SJSA1 (cell line): ENCODE measurements at regions not wholly inside any gene's neighbourhood (a gene's known extent, or its start where the extent isn't known, plus 50 kb on each side); places are given as distances from the start of the nearest gene placed in this dataset.

Experiments used
- DNase-seq, 2 experiments: peaks; one replicate each; pipeline ENCODE4 v3.0.0-alpha.2; 2015 to 2020; ENCODE audit warnings: low spot score in 2 of 2, low read depth in 1 of 2
- H3K27ac ChIP-seq: fragments of 250-450 bp; sonication (Bioruptor Pico); 2 replicates; pipeline ENCODE4 v1.5.1; 2020; ENCODE audit warnings: mild to moderate bottlenecking, moderate library complexity
- H3K27me3 ChIP-seq: fragments of 250-450 bp; sonication (Bioruptor Pico); replicated peaks from 2 replicates; pipeline ENCODE4 v1.5.1; 2020; ENCODE audit warnings: mild to moderate bottlenecking, moderate library complexity
- H3K36me3 ChIP-seq: fragments of 250-450 bp; sonication (Bioruptor Pico); 2 replicates; pipeline ENCODE4 v1.5.1; 2020; ENCODE audit warnings: mild to moderate bottlenecking
- H3K4me1 ChIP-seq: fragments of 250-450 bp; sonication (Bioruptor Pico); replicated peaks from 2 replicates; pipeline ENCODE4 v1.6.1; 2021; ENCODE audit warnings: mild to moderate bottlenecking
- H3K4me3 ChIP-seq: fragments of 250-450 bp; sonication (Bioruptor Pico); 2 replicates; pipeline ENCODE4 v1.5.1; 2020; ENCODE audit warnings: mild to moderate bottlenecking
- H3K9me3 ChIP-seq: fragments of 250-450 bp; sonication (Bioruptor Pico); replicated peaks from 2 replicates; pipeline ENCODE4 v1.5.1; 2020; ENCODE audit warnings: mild to moderate bottlenecking

DNA sequence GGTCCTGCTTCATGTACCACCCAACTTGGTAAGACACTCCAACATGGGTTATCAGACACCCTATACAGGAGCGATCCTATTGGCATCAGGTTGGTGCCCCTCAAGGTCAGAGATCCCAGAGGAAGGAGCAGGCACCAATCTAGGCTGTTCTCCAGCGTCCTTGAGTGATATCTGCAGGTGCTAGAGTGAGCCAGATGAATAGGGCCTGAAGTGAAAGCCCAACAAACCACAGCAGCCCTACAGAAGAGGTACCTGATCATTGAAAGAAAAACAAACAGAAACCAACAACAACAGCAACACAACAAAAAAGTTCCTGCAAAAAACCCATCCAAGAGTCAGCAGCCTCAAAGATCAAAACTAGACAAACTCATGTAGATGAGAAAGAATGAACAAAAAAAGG is 584.8 kb downstream of the HINT1 start:
- no peak overlapping the region for H3K4me3 ChIP-seq
- H3K4me1 ChIP-seq = no peaks in the 10 kb centered on the region
- no peaks in the 10 kb centered on the region for H3K9me3 ChIP-seq
- H3K27ac ChIP-seq = no peak overlapping the region
- no peak for DNase-seq
- H3K27me3 ChIP-seq = no peaks in the 10 kb centered on the region
- no peaks in the 10 kb centered on the region for H3K36me3 ChIP-seq

DNA sequence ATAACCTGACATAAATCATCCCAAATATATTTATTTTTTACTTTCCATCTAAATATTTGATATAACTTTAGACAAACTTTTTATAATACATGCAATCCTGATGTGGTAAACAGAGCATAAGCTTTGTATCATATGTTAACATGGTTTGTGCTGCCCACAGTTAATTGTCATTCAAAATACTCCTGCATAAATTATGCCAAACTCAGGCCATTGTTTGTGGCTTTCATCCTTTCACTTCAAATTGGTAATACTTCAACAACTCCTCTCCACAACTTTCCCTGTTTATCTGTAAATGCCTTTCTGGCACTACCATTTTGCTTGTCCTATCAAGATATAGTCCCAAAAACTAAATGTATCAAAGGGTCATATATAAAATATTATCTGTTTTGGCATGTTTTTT is 586.7 kb downstream of the HINT1 start:
- Histone ChIP-seq H3K4me3 (no peak overlapping the region), H3K27ac (no peak overlapping the region), H3K36me3 (no peaks in the 10 kb centered on the region), H3K27me3 (no peaks in the 10 kb centered on the region), H3K4me1 (no peaks in the 10 kb centered on the region), H3K9me3 (no peaks in the 10 kb centered on the region)
- DNase-seq = no peak

DNA sequence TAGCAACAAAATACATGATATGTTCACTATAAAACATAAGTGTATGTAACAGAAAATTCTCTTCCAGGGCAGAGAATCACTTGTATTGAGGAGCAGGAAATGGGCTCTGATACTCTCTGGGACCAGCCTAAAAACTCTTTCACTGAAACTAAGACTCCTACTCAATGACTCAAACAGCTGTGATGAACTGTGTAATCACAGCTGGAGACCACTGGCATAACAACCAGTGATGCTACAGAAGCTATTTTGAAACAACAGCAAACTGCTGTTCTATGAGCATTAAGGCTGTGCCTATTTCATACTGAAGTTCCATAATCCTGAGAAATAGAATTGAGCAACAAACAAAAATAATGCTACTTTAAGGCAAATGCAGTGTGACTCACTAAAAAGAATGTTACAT is 594.0 kb downstream of the HINT1 start:
- Histone ChIP-seq H3K36me3 (no peaks in the 10 kb centered on the region), H3K4me3 (no peak overlapping the region), H3K4me1 (no peaks in the 10 kb centered on the region), H3K27me3 (no peaks in the 10 kb centered on the region), H3K27ac (no peak overlapping the region), H3K9me3 (no peaks in the 10 kb centered on the region)
- DNase-seq = no peak

DNA sequence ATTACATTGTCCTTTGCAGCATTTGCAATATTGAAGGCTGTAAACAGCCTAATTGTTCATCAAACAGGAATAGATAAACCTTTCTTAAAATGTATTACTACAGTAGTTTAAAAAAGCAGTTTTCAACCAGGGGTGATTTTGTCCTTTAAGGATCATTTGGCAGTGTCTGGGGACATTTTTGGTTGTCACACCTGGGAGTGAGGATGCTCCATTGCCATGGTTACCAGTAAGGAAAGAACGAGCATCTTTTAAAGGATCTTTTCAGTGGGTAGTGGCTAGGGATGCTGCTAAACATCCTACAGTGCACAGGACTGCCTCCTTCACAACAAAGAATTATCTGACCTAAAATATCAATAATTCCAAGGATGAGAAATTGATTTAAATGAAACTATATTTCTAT is 596.3 kb downstream of the HINT1 start:
- Histone ChIP-seq H3K27ac (no peak overlapping the region), H3K9me3 (no peaks in the 10 kb centered on the region; the same call in 1 of the 2 replicates), H3K4me3 (no peak overlapping the region), H3K4me1 (no peaks in the 10 kb centered on the region), H3K36me3 (no peaks in the 10 kb centered on the region), H3K27me3 (no peaks in the 10 kb centered on the region)
- no peak for DNase-seq

DNA sequence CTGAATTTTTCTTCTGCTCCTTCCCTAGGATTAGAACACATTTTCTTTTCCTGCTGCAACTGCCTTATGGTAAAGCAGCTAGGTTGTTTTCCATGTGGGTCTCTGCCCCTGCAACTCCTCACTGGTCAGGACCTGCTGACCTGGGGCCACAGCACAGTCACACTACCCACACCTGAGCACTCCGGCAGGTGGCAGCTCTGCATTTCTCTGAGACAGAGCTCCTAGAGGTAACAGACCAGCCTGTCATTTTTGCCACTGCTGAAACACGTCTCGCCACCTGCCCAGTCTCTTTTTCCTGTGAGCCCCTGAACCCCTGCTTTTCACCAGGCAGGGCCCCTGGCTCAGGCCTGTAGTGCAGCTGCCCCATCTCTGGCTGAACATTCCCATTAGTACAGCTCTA is 609.6 kb downstream of the HINT1 start:
- Histone ChIP-seq H3K4me1 (peaks cover 7% of the 10 kb centered on the region), H3K27me3 (no peaks in the 10 kb centered on the region), H3K36me3 (no peaks in the 10 kb centered on the region), H3K9me3 (no peaks in the 10 kb centered on the region), H3K4me3 (no peak overlapping the region), H3K27ac (no peak overlapping the region)
- no peak for DNase-seq

DNA sequence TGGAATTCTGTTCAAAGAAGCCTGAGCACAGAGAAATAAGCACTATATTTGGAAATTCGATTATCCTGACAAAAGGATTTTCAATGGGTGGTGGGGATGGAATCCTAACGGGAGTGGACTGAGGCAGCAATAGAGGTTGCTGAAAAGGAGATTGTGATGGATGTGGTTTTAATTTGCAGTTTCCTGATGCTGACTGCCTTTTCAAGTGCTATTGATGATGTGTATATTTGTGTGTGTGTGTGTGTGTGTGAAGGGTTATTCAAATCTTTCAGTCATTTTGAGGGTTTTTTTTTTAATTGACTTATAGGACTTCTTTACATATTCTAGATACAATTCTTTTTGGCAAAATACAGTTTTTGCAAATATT is 614.5 kb downstream of the HINT1 start:
- Histone ChIP-seq H3K27me3 (no peaks in the 10 kb centered on the region), H3K36me3 (no peaks in the 10 kb centered on the region), H3K4me1 (peaks cover 20% of the 10 kb centered on the region), H3K9me3 (no peaks in the 10 kb centered on the region), H3K27ac (peak overlapping the region; percentile 80), H3K4me3 (no peak overlapping the region)
- DNase-seq = no peak

DNA sequence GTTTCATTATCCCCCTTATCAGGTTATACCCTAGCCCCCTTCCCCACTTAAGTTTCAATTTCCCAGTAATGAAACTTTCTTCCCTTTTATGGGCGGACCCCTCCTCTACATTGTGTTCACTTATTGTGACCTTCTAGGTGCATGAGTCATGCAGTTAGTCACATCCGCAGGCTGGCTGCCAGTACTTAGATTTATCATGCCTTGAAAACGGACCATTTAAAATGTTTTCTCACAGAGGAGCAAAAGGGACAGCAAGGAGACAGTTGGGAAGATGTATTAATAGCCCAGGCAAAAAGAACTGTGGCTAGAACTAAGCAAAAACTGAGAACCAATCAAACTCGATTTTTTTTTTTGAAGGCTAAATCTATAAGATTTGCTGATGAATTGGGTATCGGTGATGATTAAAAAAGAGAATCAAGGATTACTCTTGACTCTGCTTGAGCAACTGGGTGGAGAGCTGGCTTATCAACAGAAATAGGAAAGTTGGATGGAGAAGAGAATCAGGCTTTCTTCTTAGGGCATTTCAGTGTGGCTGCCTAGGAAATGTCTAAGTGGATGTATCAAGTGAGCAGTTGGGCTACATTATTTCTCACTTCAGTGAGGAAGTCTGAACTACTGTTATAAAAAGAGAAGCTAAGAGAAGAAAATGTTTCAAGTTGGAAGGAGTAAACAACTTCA is 615.0 kb downstream of the HINT1 start:
- DNase-seq = peak; percentile 85 to 91
- H3K9me3 ChIP-seq = no peaks in the 10 kb centered on the region
- H3K27me3 ChIP-seq = no peaks in the 10 kb centered on the region
- no peaks in the 10 kb centered on the region for H3K36me3 ChIP-seq
- peaks cover 20% of the 10 kb centered on the region for H3K4me1 ChIP-seq
- peak overlapping the region; percentile 80 for H3K27ac ChIP-seq
- H3K4me3 ChIP-seq = no peak overlapping the region

DNA sequence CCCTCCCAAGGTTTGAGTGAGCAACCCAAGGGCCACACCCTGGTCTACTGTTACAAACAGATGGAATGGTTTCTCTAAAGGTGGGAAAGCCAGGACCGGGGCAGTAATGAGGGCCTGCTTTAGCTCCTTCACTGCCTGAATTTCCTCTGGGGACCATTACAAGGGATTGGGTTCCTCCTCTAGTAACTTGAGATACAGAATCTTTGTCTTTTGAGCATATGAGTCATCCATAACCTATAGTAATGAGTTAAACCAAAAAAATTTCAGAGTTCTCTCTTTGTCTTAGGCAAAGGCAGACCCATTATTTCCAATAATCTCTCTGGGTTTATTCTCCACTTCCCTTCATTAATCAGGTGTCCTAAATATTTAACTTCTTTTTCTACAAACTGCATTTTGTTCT is 618.8 kb downstream of the HINT1 start:
- Histone ChIP-seq H3K4me1 (peaks cover 32% of the 10 kb centered on the region), H3K27me3 (no peaks in the 10 kb centered on the region), H3K27ac (no peak overlapping the region), H3K4me3 (no peak overlapping the region), H3K9me3 (no peaks in the 10 kb centered on the region), H3K36me3 (no peaks in the 10 kb centered on the region)
- no peak for DNase-seq

DNA sequence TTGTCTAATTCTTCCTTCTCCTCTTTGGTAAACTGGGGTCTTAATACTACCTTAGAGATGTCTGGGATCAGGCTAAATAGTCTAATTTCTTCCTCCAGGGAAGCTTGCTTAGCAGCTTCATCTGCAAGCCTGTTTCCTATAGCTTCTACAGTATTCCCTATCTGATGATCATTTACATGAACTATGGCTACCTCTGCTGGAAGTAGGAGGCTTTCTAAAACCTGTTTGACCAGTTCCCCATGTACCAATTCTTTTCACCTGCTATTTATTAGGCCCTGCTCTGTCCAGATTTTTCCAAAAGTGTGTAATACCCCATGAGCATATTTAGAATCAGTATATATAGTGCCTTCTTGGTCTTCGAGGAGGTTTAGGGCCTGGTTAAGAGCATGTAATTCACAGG is 619.8 kb downstream of the HINT1 start:
- H3K27ac ChIP-seq = no peak overlapping the region
- peaks cover 23% of the 10 kb centered on the region for H3K4me1 ChIP-seq
- H3K27me3 ChIP-seq = no peaks in the 10 kb centered on the region
- H3K4me3 ChIP-seq = no peak overlapping the region
- H3K9me3 ChIP-seq = no peaks in the 10 kb centered on the region
- no peak for DNase-seq
- no peaks in the 10 kb centered on the region for H3K36me3 ChIP-seq

DNA sequence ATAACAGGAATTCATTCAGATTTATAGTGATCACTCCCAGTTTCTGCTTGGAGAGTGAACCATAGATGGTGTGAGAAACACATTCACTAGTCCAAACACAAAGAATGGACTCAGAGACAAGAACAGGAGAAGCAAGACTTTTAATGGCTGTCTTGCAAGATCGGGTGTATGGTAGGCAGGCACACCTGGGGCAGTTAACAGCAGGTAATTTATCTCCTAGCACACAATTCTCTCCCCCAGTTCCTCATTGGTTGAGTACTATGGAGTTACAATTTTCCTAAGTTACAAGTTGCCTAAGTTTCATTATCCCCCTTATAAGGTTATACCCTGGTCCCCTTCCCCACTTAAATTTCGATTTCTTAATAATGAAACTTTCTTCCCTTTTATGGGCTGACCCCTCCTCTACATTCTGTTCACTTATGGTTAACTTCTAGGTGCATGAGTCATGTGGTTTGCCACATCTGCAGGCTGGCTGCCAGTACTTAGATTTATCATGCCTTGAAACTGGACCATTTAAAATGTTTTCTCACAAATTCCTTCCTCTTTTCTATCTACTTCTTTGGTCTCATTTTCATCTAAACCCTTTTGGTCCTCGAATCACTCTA is 623.3 kb downstream of the HINT1 start:
- Histone ChIP-seq H3K4me1 (peaks cover 12% of the 10 kb centered on the region), H3K9me3 (no peaks in the 10 kb centered on the region), H3K36me3 (no peaks in the 10 kb centered on the region), H3K27ac (no peak overlapping the region), H3K27me3 (no peaks in the 10 kb centered on the region), H3K4me3 (no peak overlapping the region)
- DNase-seq = no peak

DNA sequence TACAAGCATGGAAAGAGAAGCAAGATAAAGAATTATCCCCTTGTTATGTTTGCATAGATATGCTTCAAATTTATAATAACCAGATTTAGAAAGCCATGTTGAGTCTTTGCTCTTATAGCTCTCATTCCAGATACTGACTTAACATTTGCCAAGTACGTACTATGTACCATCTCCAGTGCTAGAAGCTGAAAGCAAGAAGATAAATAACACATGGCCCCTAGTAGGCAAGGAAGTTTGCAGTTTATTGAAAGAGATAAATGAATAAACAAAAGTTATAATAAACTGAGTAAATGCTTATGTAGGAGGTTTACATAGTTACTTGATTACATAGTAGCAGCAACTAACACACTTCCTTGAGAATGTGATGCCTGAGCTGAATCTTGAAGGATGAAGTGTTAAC is 628.4 kb downstream of the HINT1 start:
- H3K27ac ChIP-seq = no peak overlapping the region
- no peaks in the 10 kb centered on the region for H3K36me3 ChIP-seq
- peaks cover 3% of the 10 kb centered on the region for H3K4me1 ChIP-seq
- H3K27me3 ChIP-seq = no peaks in the 10 kb centered on the region
- H3K4me3 ChIP-seq = no peak overlapping the region
- no peaks in the 10 kb centered on the region for H3K9me3 ChIP-seq
- no peak for DNase-seq

DNA sequence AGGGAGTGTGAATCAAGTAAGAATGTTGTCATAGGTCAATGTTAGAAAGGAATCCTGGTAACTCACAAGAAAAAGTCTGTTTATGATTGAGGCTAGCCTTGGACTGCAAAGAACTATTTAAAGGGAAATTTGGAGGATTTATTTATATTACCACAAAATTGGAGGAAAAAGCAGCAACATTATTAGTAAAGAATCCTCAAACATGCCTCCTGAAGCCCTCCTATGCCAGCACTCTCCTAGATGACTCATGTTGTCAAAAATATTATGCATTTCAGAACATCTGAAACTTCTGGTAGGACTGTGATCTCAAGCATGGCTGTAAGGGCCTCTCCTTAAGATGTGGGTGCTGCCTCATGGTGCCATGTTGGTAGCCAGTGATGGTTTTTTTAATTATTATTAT is 628.5 kb downstream of the CHSY3 start:
- Histone ChIP-seq H3K27me3 (no peaks in the 10 kb centered on the region), H3K4me3 (no peak overlapping the region)

DNA sequence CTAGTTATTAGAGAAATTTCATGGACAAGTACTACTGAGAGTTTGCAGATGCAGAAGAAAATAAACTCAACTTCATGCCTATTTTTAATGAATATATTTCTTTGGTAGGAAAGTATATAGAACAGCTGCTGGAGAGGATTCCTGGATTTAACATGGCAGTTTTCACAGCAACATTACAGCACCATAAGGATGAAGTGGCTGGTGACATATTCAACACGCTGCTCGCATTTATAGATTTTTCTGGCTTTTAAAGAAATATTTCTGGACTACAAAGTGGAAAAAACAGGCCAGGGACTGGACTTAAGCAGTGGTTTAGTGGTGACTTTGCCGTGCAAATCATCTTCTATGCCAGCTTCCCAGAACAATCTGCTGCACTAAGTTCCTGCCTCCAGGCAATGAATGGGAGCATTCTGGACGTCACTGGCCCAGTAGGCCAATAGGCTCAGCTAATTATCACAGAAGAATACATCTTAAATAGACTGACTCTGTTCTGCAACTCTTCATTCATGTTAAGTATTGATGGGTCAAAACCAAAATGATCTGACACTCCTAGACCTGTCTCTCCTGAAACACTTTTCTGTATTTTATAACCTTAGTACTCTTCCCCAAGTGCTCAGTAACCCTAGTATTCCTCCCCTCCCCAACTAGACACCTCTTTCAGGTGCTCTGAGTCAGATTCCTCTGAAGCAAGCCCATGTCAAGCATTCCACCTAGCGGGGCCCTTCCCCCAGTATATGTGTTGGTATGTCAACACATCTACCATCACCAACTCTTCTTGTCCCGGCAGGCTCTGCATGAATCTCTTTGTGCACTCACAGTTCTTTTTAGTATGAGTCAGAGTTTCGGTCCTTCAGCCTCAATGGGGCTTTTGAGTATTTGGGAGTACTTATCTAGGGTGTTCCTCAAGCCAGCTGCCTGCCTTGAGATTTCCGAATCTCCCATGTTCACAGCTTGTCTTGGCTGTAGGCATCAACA is 625.5 kb downstream of the CHSY3 start:
- H3K4me3 ChIP-seq = no peak overlapping the region
- no peaks in the 10 kb centered on the region for H3K27me3 ChIP-seq
- peaks cover 13% of the 10 kb centered on the region for H3K4me1 ChIP-seq
- H3K9me3 ChIP-seq = no peaks in the 10 kb centered on the region; the same call in 1 of the 2 replicates
- DNase-seq = no peak
- no peak overlapping the region for H3K27ac ChIP-seq
- H3K36me3 ChIP-seq = no peaks in the 10 kb centered on the region

More for the DNA sequence above, 628.5 kb downstream of the CHSY3 start:
- no peaks in the 10 kb centered on the region for H3K36me3 ChIP-seq
- H3K9me3 ChIP-seq = no peaks in the 10 kb centered on the region
- no peak for DNase-seq
- H3K27ac ChIP-seq = no peak overlapping the region
- peaks cover 6% of the 10 kb centered on the region for H3K4me1 ChIP-seq

DNA sequence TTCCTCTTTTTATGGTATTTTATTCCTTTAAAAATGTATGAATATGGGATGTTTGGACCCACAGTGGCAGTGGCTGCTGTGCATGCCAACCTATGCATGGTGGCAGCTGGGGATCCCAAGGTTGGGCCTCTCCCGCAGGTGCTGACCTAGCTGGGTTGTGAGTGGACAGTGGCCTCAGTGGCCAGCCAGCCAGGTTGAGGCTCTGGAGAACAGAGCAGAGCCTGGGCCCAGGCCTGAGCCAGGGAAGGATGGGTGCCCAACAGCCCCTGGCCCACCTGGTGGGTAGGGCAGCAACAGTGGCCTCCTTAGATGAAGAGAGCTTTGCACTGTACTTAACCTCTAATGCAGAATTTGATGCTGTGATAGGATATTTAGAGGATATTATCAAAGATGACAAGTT is 624.8 kb downstream of the CHSY3 start:
- Histone ChIP-seq H3K4me3 (no peak overlapping the region), H3K9me3 (no peaks in the 10 kb centered on the region; the same call in 1 of the 2 replicates), H3K27ac (no peak overlapping the region), H3K36me3 (no peaks in the 10 kb centered on the region), H3K27me3 (no peaks in the 10 kb centered on the region), H3K4me1 (peaks cover 13% of the 10 kb centered on the region)
- DNase-seq = no peak
